ENCODE measurements at regions not wholly inside any gene's neighbourhood (a gene's known extent, or its start where the extent isn't known, plus 50 kb on each side); places are given as distances from the start of the nearest gene placed in this dataset.

DNA sequence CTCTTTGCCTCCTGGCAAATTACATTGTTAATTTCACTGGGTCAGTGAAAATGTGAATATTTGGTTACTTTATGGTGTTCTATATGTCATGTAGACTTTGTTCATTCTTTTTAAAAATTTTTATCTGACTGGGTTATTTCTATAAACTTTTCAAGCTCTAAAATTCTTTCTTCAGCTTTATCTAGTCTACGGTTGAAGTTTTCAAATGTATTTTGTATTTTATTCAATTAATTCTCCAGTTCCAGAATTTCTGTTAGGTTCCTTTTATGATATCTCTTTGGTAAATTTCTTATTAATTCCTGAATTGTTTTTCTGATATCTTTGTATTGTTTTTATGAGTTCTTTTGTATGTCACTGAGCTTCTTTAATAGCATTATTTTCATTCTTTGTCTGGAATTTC is 228.1 kb downstream of the LPIN1 start:
- BruUV-seq (replicated peaks): no TSS peak
- no peaks in the 10 kb centered on the region for H3K9me3 ChIP-seq (replicated peaks; ENCODE audit: control insufficient read depth, insufficient read depth, low read length)
- dilution Hi-C loops (cut with MboI; ENCODE audit: extremely low pct_ligation_motif_present, low sequenced_read_pairs) (no loop called here), intact Hi-C loops (cut with micrococcal nuclease) (no loop called here)
- peaks cover 0 to 3% of the 10 kb centered on the region in 2 experiments for H3K27me3 ChIP-seq (ENCODE audit: control insufficient read depth in 2 of 2, insufficient read depth in 2 of 2, low read length in 2 of 2)
- CTCF ChIA-PET: no interaction called here
- H3K4me1 ChIP-seq (ENCODE audit: control insufficient read depth, extremely low read depth, insufficient read depth, low read length): no peaks in the 10 kb centered on the region
- H3K79me2 ChIP-seq (ENCODE audit: control insufficient read depth, insufficient read depth, low read length): no peaks in the 10 kb centered on the region
- no peak for FAIRE-seq
- no peak overlapping the region for H3K4me3 ChIP-seq (replicated peaks in 1 of 3; ENCODE audit: insufficient read depth in 1 of 3, low read depth in 1 of 3, low read length in 3 of 3)
- H3K27ac ChIP-seq (ENCODE audit: insufficient read depth, low read depth, low read length): no peak overlapping the region
- no peaks in the 10 kb centered on the region for H3K9me1 ChIP-seq (replicated peaks; ENCODE audit: control insufficient read depth, extremely low read depth, insufficient read depth, low read length)
- H2AFZ ChIP-seq (ENCODE audit: low read depth, low read length): no peak overlapping the region
- H3K9ac ChIP-seq (replicated peaks; ENCODE audit: extremely low read depth, insufficient read depth, low read length): no peak overlapping the region
- TF ChIP-seq, protein P1, sequence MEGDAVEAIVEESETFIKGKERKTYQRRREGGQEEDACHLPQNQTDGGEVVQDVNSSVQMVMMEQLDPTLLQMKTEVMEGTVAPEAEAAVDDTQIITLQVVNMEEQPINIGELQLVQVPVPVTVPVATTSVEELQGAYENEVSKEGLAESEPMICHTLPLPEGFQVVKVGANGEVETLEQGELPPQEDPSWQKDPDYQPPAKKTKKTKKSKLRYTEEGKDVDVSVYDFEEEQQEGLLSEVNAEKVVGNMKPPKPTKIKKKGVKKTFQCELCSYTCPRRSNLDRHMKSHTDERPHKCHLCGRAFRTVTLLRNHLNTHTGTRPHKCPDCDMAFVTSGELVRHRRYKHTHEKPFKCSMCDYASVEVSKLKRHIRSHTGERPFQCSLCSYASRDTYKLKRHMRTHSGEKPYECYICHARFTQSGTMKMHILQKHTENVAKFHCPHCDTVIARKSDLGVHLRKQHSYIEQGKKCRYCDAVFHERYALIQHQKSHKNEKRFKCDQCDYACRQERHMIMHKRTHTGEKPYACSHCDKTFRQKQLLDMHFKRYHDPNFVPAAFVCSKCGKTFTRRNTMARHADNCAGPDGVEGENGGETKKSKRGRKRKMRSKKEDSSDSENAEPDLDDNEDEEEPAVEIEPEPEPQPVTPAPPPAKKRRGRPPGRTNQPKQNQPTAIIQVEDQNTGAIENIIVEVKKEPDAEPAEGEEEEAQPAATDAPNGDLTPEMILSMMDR (IDR thresholded peaks at IDR 0.05; ENCODE audit: extremely low read depth in 1 of 2, insufficient read depth in 1 of 2, low read depth in 1 of 2, low read length in 2 of 2): no peak
- TF ChIP-seq JUN (IDR thresholded peaks at IDR 0.05; ENCODE audit: borderline replicate concordance, insufficient read depth, insufficient read length, low read depth) (no peak), POLR2AphosphoS5 (IDR thresholded peaks at IDR 0.05; ENCODE audit: insufficient read depth, low read depth, low read length) (no peak), GATA2 (IDR thresholded peaks at IDR 0.05; ENCODE audit: insufficient read depth, insufficient read length, low read depth, low read length) (no peak), FOS (IDR thresholded peaks at IDR 0.05; ENCODE audit: borderline replicate concordance, insufficient read depth, low read length) (no peak), MYC (IDR thresholded peaks at IDR 0.05; ENCODE audit: low read depth, low read length) (no peak), POLR2A (IDR thresholded peaks at IDR 0.05; ENCODE audit: low read depth, low read length) (no peak)
- TF ChIP-seq, protein P2, sequence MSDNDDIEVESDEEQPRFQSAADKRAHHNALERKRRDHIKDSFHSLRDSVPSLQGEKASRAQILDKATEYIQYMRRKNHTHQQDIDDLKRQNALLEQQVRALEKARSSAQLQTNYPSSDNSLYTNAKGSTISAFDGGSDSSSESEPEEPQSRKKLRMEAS (IDR thresholded peaks at IDR 0.05; ENCODE audit: insufficient read depth, insufficient read length): no peak
- H4K20me1 ChIP-seq (replicated peaks; ENCODE audit: control insufficient read depth, extremely low read depth, insufficient read depth, low read length): no peaks in the 10 kb centered on the region
- no peak overlapping the region for H3K4me2 ChIP-seq (ENCODE audit: insufficient read depth, low read length)
- no peaks in the 10 kb centered on the region for H3K36me3 ChIP-seq (ENCODE audit: control insufficient read depth in 2 of 2, extremely low read depth in 1 of 2, insufficient read depth in 2 of 2, low read length in 2 of 2)
- no peak for DNase-seq (ENCODE audit: low read depth, low spot score)
- POLR2A ChIA-PET: no interaction called here

Data from endothelial cell of umbilical vein (primary cell).